ENCODE measurements at regions not wholly inside any gene's neighbourhood (a gene's known extent, or its start where the extent isn't known, plus 50 kb on each side); places are given as distances from the start of the nearest gene placed in this dataset.

DNA sequence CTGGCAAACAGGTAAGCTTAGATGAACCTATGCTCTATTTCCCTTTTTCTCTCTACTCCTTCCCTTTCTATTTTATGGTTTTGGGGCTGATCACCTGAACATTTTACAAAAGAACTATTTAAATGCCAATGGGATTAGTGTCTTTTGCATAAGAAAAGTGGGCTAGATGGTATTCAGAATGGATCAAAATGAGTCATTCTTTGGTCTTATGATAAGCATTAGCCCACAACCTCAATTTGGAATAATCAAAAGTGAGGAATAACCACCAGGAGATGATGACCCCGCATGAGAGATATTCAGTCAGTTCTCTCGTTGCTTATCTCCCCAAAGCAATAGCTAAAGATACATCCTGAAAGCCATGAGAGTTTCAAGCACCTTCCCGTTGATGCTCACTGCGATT, 399.0 kb upstream of the CADM1 start:
- in situ Hi-C loops (cut with HindIII; ENCODE audit: low sequenced_read_pairs) = no loop called here

DNA sequence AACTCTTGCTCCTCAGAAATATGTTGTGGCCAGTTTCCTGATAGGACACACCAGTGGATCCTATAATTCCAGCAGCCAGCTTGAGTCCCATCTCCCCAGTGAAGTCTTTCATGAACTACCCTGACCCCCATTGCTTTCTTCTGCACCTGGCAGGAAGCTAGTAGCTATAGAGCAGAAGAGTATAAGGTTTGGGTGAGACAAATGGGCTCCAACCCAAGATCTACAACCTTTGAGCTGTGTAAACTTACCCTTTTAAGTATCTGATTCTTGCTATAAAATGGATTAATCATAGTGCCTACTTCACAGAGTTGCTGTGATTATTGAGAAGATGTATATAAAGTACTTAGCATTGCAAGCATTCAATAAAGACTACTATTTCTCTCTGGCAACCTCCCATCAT, 396.9 kb upstream of the CADM1 start:
- in situ Hi-C loops (cut with HindIII; ENCODE audit: low sequenced_read_pairs) = no loop called here

DNA sequence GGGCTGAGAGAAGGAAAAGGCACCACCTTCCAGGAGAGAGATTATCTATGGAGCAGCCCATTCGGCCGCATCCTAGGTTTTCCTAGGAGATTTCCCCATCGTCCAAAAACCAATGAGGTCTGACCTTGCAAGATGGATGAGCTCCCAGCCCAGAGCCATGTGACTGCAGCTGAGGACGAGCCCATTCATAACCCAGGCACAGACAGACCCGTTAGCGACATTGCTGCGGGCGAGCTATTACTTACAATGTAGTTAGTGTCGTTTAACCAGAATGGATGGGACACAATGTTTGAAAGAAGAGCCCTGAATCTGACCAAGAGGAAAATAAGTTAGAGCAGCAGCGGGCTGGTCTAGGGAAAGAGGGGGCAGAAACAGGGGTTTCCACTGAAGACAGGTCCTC, 395.9 kb upstream of the CADM1 start:
- in situ Hi-C loops (cut with HindIII; ENCODE audit: low sequenced_read_pairs) = no loop called here

DNA sequence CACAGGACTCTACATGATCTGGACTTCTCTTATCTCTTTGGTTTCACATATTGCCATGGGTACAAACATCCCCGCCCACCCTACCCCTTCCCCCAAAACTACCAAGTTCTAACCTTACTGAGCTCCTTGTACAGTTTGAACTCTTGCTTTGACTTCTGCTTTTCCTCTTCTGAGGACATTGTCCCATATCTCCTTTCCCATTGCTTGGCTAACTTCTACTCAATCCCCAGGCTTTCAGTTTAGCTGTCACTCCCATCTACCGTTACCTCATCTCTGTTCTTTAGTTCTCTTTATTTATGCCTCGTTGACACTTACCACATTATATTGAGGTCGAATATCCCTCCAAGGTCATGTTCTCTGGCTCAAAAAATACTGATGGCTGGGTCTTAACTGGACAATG, 393.5 kb upstream of the CADM1 start:
- in situ Hi-C loops (cut with HindIII; ENCODE audit: low sequenced_read_pairs) = no loop called here

DNA sequence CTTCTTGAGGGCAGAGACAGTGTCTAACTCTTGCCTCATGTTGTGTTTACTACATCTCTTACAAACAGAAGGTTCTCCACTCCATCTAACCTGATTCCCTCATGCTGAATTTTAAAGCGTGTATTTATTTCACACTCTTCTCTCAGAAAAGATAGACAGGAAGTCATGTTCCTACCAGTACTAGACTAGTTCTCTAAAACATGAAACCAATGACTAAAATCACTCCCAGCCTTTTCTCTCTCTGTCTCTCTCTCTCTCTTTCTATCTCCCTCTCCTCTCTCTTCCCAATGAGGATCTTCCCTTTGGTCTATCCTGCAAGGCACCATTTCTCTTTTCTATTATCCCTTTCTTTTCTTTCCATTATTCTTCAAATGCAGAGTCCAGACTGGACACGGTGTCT, 391.9 kb upstream of the CADM1 start:
- in situ Hi-C loops (cut with HindIII; ENCODE audit: low sequenced_read_pairs) = no loop called here

DNA sequence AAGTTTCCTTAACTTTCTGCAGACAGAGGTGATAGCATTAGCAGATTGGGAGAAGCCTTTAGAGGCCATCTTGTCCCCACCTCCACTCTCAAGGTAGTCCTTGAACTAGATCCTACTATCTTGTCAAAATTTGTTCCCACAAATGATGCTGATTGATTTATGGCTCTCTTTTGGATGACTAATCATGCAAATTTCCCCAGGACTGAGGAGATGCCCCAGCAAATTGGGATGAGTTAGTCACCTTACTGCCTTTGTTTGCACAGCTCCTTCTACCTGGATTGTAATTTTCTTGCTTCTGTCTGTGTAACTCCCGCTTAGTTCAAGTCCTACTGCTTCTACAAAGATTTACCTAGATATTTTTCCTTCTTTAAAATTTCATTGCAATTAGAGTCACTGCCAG, 391.4 kb upstream of the CADM1 start:
- in situ Hi-C loops (cut with HindIII; ENCODE audit: low sequenced_read_pairs) = no loop called here

DNA sequence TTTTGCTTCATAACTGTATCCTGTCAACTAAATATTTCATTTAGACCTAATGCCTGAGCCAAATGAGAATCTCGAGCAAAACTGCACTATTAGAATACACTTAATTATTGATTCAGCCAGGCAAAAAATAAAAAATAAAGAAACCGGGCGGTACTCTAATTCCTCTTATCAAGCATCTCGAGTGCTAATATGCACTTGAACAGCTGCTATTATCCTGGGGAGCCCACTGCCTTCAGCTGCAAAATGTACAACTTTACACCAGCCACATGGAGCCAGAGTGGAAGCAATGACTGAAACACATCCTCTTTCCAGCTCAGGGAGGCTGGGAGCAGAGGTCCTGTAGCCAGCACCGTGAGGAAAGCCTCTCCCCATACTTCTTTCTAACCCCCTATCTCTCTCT, 390.0 kb upstream of the CADM1 start:
- in situ Hi-C loops (cut with HindIII; ENCODE audit: low sequenced_read_pairs) = no loop called here

DNA sequence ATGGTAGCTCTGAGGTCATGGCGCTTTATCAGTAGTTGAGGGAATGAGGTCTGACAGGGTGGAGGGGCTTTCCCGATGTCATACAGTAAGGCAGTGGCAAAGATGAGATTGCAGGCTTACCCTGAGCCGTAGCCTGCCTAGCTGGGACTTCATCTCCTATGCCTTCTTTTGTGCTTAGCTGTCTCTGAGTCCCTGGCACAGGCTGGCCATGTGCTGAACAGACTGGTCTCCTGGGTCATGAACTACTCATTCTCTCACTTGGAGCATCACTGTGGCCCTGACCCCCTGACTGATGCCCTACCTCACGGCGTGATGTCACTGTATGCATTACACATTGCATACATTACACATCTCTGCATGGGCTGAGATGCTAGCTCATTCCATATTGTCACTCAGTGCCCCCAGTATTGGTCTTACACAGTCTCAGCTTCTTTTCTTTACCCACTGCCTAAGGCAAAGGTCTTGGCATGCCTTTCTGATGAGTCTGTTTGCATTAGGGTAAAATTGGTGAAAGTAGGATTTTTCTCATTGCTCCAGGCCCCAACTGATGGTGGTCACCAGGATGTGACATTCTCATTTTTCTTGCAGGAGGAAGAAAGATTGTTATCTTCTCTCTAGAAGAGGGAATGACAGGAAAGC, 389.4 kb upstream of the CADM1 start:
- in situ Hi-C loops (cut with HindIII; ENCODE audit: low sequenced_read_pairs) = no loop called here

DNA sequence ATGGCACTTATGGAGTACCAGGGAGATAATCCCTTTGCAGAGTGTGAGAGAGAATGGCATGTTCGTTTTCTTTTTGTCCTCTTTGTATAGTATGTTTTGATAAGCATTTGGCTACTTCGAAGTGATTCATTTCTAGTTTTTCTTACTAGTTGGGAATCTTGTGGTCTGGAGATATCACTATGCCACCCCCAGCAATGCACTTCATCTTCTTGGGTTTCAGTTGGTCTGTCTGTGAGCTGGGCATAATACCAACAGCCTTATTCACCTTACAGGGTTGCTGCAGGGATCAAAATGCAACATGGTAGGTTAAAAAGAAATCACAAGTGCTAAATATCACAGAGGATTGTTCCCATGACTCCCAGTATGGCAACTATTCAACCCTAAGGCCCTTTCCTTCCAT, 387.8 kb upstream of the CADM1 start:
- in situ Hi-C loops (cut with HindIII; ENCODE audit: low sequenced_read_pairs) = no loop called here

DNA sequence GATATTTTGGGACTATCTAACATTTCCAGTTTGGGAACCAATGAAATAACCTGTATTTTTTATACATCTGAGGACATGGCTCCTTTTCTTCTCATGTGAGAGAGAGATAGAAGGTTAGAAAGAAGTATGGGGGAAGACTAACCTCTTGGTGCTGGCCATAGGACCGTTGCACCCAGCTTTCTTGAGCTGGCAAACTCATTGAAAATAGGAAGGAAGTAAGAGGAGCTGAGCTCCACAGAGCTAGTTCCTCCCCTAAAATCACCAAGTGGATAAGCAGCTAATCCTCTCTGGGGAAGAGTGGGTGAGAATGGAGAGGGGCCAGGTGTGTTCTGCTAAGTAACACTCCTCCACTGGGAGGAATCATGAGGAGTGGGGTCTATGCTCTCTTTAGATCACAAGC, 387.4 kb upstream of the CADM1 start:
- in situ Hi-C loops (cut with HindIII; ENCODE audit: low sequenced_read_pairs) = no loop called here

DNA sequence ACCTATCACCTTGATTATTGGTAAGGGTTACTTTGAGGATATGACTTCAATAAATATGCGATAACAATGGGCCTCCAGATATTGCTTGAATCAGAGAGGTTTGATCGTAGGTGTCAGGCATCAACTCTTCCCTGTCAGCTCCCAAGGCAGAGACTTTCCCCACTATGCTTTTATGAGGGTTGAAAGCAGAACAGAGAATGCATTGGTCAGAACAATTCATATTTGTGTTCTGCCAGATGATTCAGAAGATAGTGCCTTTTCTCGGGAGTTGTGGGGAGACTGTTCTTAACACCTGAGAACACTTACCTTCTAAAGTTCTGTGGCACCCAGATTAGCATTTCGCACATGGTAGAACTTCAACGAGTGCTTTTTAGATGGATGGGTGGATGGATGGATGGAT, 386.3 kb upstream of the CADM1 start:
- in situ Hi-C loops (cut with HindIII; ENCODE audit: low sequenced_read_pairs) = no loop called here

DNA sequence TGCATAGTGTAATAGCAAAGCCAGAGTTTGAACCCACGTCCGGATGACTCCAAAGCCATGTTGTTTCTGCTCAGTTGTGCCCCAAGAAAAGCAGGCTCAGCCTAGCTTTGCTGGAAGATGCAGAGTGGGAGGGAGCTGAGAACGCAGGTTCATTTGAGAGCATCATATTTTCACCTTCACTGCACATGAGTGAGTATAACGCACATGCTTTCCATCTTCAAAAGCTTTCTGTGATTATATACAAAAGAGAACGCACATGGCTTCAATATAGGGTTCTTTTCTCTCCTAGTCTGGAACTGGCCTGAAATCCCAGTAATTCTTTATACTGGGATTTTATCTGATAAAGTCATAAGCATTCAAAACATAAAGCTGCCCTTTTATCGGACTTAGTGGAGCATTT, 385.5 kb upstream of the CADM1 start:
- in situ Hi-C loops (cut with HindIII; ENCODE audit: low sequenced_read_pairs) = no loop called here

DNA sequence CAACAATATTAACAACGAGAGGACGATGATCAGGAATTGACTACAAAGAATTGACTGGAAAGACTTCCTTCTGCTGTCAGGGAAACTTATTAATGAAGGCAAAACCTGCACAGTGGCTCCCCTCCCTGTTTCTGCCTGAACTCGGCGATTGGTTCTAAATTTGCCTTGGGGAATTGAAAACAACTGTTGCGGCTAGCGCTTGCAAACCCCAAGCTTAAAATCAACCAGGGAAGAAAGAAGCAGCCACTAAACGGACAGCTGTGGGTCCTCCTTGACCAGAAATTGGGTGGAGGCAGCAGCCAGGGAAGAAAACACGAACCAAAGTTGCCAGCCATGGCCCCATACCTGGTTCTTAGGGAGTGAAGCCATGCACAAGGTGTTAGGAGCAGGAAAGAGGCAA, 383.5 kb upstream of the CADM1 start:
- in situ Hi-C loops (cut with HindIII; ENCODE audit: low sequenced_read_pairs) = no loop called here

DNA sequence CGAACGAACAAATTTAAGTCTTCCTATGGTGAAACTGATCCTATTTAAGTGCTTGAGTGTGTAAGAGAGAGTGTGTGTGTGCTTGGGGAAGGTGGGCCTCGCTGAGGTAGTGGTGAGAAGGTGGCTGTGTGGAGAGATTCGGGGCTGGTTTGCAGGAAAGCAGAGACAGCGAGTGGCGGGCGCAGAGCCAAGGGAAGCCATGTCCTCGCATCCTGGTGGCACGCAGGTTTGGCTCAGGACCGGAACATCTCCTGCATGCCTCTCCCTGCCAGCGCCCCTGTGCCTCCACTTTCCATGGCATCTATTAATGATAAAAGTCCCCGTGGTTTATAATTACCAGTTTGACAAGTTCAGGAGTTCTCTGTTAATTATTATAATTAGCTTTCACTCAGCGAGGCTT, 383.1 kb upstream of the CADM1 start:
- in situ Hi-C loops (cut with HindIII; ENCODE audit: low sequenced_read_pairs) = no loop called here

DNA sequence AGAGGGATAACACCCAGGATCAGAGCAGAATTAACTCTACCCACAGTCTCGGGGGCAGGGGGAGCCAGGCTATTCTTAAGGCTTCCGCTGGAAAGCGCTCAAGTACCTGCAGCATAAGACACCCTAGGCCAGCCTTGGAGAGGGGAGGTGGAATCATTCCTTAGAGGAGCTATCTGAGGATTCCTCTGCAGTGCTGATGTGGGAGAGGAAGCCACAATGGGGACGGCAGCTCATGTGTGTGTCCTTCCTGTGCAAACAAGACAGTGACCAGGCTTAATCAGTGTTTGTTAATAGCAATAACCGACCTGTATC, 382.2 kb upstream of the CADM1 start:
- in situ Hi-C loops (cut with HindIII; ENCODE audit: low sequenced_read_pairs) = no loop called here

DNA sequence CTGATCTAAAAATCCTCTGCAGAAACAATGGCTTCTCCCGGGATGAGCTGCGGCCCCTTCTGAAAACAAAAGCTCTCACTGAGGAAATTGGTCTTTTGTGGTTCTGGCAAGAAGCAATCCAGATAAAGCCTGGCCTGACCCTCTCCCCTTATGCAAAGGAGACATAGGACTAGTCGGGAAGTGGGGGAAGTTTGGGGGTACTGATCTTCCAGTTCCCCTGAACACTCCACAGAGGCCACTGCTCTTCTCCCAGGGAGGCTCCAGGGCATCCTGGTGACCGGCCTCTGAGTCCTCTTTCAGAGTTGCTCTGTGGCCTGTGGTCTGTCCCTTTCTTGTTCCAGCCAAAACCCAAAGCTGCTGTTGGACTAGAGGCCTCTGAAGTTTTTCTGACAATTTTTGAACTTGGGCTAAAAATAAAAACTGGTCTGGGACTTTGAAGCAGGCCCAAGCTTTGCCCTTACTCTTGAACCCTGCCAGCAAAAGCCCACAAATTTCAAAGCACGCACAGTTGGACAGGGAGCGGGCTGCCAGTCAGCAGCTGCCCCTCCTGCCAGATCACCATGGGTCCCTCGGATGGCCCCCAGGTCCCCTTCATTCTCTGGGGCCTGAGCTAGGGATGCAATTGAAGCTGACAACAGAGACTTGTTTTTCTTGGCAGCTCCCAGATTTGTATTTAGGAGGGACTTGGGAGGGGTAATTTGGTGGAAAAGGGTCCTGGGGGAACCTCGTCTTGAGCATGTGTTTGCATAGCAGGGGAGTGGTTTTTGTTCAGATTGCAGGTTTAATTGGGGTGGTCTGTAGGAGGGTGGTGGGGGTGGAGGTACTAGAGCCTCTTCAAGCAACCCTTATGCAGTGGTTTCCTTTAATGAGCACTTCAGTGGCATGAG, 381.6 kb upstream of the CADM1 start:
- in situ Hi-C loops (cut with HindIII; ENCODE audit: low sequenced_read_pairs) = no loop called here

DNA sequence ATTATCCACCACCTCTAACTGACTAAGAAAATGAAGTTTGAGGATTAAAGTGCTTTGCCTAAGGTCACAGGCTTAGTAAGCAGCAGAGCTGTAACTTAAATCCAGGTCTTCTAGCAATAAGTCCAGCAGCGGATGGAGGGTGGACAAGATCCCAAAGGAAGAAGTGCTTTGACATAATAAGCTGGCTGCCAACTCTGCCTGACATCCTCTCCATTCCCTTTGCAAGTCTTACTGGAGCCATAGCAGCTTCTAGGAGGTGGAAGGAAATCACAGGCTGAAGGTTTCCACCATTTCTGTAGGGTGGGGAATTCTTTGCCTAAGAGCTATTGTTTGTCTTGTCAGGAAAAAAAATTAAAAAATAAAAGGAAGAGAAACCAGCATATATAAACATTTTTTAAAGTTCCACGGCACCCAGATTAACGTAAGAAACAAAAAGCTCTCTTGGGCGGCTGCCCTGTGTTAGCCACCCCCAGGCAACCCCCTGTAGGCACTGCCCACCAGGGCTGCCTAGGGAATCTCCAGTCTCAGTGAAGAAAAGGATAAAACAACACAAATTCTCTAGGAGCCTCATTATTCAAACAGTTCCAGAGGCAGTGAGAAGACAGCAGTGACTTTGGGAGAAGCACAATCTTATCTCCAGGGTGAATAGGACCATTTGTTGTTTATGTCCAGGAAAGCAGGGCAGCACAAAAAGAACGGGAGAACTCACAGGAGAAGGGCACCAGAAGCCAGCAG, 380.8 kb upstream of the CADM1 start:
- in situ Hi-C loops (cut with HindIII; ENCODE audit: low sequenced_read_pairs) = no loop called here

DNA sequence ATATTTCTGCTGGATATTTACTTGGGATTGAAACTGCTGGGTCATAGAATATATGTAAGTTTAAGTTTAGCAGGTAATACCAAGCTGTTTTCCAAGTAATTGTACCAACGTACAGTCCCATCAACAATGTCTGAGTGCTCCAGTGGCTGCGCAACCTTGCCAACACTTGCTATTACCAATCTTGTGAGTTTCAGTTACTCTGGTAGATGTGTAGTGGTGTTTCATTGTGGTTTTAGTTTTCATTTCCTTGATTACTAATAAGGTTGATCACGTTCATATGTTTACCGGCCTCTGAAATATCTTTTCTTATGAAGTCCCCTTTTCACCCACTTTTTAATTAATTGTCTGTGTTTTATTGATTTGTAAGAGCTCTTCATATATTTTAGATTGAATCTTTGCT, 370.6 kb upstream of the CADM1 start:
- in situ Hi-C loops (cut with HindIII; ENCODE audit: low sequenced_read_pairs) = no loop called here

DNA sequence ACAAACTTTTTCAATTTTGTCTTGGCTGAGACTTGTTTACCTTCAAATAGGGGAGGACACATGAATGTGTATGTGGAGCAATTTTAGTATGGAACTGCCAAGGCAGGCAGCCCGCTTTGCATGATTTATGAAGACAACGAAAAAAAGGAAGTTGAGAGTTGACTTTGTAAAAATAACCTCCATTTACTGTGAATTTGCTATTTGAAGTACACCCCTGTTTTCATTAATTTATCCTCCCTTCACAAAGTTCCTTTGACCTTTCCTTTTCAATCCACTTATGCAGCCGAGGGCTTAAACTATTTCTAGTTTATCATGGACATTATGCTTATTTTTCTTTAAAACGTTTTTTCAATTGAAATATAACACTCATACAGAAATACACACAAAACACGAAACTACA, 369.6 kb upstream of the CADM1 start:
- in situ Hi-C loops (cut with HindIII; ENCODE audit: low sequenced_read_pairs) = no loop called here

DNA sequence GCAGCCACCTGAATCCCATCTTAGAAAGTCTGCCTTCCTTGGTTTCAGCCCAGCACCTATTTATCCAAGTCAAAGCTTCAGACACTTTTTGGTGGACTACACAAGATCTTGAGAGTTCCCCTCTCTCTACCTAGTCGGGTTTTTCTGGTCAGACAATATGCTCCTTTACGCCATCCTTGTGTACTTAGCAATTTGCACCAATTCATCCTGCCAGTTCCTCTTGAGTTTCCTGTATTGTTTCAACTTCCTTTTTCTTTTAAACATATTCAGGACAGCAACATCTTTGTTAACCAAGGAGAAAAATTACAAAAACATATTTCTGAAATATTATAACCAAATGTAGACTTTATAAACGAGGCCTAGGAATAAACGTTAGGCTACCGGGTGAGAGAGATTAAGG, 368.2 kb upstream of the CADM1 start:
- in situ Hi-C loops (cut with HindIII; ENCODE audit: low sequenced_read_pairs) = no loop called here

DNA sequence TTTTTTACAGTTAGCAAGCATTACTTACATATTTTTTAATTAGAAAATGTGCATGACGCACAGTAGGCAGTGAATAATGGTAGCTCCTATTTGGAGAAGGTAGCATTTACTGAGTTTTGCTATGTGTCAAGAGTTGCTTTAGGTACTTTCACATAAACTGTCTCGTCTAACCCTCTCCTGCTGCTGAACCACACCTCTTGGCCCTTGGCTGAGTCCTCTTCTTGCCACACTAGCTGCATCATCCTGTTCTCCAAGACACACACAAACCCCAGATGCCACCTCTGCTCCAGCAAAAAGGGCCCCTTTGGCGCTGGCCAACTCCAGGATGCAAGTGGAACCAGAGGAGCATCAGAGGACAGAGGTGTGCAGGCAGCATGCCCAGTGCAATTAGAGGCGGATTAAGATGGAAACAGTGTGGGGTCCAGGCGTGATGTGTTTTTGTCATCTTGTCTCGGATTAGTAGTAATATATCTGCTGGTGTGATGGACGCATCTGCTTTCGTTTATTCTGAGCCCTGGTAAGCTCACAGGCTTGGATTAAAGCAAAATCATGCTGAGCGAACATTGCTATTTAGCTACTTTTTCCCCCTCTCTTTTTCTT, 367.0 kb upstream of the CADM1 start:
- in situ Hi-C loops (cut with HindIII; ENCODE audit: low sequenced_read_pairs) = no loop called here

Data from endothelial cell of hepatic sinusoid (primary cell).